ENCODE measurements at regions not wholly inside any gene's neighbourhood (a gene's known extent, or its start where the extent isn't known, plus 50 kb on each side); places are given as distances from the start of the nearest gene placed in this dataset.

DNA sequence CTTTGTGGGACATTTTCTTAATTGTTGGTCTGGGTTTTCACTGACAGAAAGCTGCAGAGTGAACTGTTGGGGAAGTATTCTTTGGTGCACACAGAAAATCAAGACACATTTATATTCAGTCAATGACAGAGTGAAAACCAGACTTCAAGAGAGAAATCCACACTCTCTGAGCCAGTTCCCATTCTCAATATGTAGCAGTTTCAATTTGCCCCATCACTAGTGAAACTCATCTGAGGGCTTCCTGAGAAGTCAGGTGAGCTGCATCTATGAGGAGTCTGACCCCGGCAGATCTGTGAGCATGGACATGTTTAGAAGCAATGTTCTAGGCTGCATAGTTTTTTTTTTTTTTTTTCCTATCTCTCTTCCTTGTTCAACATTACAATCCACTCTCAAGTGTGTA, 163.7 kb upstream of the AHR start:
- H3K36me3 ChIP-seq, result no peaks in the 10 kb centered on the region
- no peaks in the 10 kb centered on the region for H3K4me1 ChIP-seq
- H3K27me3 ChIP-seq, result no peaks in the 10 kb centered on the region
- no peak overlapping the region for H3K27ac ChIP-seq
- no peak for TF ChIP-seq POLR2A (IDR thresholded peaks at IDR 0.05)
- TF ChIP-seq, protein P1, sequence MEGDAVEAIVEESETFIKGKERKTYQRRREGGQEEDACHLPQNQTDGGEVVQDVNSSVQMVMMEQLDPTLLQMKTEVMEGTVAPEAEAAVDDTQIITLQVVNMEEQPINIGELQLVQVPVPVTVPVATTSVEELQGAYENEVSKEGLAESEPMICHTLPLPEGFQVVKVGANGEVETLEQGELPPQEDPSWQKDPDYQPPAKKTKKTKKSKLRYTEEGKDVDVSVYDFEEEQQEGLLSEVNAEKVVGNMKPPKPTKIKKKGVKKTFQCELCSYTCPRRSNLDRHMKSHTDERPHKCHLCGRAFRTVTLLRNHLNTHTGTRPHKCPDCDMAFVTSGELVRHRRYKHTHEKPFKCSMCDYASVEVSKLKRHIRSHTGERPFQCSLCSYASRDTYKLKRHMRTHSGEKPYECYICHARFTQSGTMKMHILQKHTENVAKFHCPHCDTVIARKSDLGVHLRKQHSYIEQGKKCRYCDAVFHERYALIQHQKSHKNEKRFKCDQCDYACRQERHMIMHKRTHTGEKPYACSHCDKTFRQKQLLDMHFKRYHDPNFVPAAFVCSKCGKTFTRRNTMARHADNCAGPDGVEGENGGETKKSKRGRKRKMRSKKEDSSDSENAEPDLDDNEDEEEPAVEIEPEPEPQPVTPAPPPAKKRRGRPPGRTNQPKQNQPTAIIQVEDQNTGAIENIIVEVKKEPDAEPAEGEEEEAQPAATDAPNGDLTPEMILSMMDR (IDR thresholded peaks at IDR 0.05), result no peak
- H3K4me3 ChIP-seq, result no peak overlapping the region
- intact Hi-C loops (cut with DNase I; ENCODE audit: low total_unique reads), result no loop called here
- no peak for DNase-seq
- H3K9me3 ChIP-seq, result no peaks in the 10 kb centered on the region

DNA sequence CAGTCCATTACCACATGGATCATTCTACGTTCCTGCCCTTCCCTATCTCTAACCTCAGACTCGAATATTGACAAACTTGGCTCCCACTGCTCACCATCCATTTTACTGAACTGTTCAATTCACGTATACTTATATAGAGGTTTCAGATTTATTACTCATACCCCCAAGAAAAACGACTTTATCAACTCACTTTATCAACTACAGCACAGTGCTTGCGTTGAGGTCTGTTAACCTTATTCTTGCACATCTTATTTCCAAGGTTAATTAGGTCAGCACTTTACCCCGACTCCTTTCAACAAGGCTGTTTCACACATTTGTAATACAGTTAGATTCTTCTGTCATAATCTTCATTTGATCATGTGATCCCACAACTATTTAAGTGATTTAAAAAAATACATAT, 162.3 kb upstream of the AHR start:
- no peaks in the 10 kb centered on the region for H3K9me3 ChIP-seq
- no peak for DNase-seq
- H3K27me3 ChIP-seq, result no peaks in the 10 kb centered on the region

DNA sequence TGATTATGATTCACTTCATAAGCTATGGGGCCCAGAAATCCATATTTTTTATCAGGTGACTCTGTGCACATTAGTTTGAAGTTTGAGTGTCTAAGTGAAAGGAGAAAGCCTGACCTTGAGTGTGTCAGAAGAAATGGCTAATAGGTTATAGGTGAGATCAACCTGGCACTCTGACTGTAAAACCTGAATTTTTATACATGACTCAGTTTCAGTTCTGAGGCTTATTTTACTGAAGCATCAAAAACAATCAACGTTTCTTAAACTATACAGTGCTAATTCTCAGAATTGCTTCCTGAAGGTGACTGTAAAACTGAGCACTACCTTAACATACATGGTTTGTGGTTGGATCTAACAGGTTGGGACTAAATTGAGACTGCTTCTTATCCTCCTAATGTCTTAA, 159.4 kb upstream of the AHR start:
- H3K9me3 ChIP-seq, result no peaks in the 10 kb centered on the region
- no peak for DNase-seq
- no peaks in the 10 kb centered on the region for H3K27me3 ChIP-seq
- H3K36me3 ChIP-seq, result no peaks in the 10 kb centered on the region
- no peaks in the 10 kb centered on the region for H3K4me1 ChIP-seq
- intact Hi-C loops (cut with DNase I; ENCODE audit: low total_unique reads), result no loop called here
- no peak overlapping the region for H3K4me3 ChIP-seq
- H3K27ac ChIP-seq, result no peak overlapping the region
- TF ChIP-seq, protein P1 (IDR thresholded peaks at IDR 0.05), result no peak
- TF ChIP-seq POLR2A (IDR thresholded peaks at IDR 0.05), result no peak

More for the DNA sequence above, 162.3 kb upstream of the AHR start:
- no peaks in the 10 kb centered on the region for H3K36me3 ChIP-seq
- no peak for TF ChIP-seq POLR2A (IDR thresholded peaks at IDR 0.05)
- TF ChIP-seq, protein P1 (IDR thresholded peaks at IDR 0.05), result no peak
- intact Hi-C loops (cut with DNase I; ENCODE audit: low total_unique reads), result no loop called here
- no peak overlapping the region for H3K27ac ChIP-seq
- H3K4me3 ChIP-seq, result no peak overlapping the region
- no peaks in the 10 kb centered on the region for H3K4me1 ChIP-seq

DNA sequence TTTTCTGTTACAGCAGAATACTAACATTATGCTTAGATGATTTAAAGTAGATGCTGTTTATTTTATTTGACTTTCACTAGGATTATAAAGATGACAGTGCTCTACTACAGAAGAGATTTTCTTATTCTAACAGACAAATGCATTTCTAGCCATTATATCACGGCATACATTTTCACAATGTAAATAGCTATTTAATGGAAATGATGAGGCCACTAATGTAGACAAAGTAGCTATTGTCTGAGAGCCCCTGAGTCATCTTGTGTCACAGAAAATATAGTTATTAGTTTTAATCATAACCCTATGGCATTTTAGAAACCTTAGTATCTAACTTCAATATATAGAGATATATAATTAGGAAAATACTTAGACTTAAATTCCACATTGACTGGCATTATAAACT, 158.0 kb upstream of the AHR start:
- H3K4me1 ChIP-seq, result no peaks in the 10 kb centered on the region

DNA sequence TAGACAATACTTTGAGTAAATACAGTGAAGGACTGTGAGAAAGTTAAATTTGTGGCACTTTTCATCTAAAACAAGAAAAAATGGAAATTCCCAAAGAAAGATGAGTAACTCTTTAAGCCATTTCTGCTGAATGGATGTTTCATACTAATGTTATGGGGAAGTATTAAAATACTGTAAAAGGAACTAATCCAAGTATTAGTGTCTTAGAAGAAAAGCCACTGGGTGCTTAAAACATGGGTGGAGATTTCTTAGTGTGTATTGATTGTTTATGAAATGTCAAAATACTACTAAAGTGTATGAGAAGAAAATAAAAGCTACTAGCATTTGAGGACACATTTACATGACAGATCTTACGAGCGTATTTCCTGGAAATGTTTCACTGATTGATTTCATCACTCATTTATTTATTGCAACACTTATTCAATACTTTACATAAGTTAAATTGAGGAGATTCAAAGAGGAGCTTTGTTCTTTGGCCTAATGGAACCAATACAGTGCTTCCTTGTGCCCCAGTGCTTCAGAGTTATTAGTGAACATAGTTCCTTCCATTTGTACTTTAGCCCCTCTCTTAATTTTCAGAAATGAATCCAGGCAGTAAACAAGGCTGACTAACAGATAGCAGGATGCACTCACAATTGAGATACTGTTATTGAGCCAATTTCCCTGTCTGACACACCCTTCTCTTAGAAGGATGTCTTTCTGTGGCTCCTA, 155.5 kb upstream of the AHR start:
- no peaks in the 10 kb centered on the region for H3K9me3 ChIP-seq
- no peaks in the 10 kb centered on the region for H3K27me3 ChIP-seq
- intact Hi-C loops (cut with DNase I; ENCODE audit: low total_unique reads), result no loop called here
- H3K4me1 ChIP-seq, result no peaks in the 10 kb centered on the region
- peak overlapping the region in 1 of 2 donors; percentile 27 for H3K4me3 ChIP-seq
- no peak for DNase-seq
- H3K36me3 ChIP-seq, result no peaks in the 10 kb centered on the region
- no peak for TF ChIP-seq POLR2A (IDR thresholded peaks at IDR 0.05)
- TF ChIP-seq, protein P1 (IDR thresholded peaks at IDR 0.05), result no peak
- no peak overlapping the region for H3K27ac ChIP-seq

More for the DNA sequence above, 158.0 kb upstream of the AHR start:
- H3K36me3 ChIP-seq, result no peaks in the 10 kb centered on the region
- H3K27me3 ChIP-seq, result no peaks in the 10 kb centered on the region
- no peak overlapping the region for H3K27ac ChIP-seq
- H3K9me3 ChIP-seq, result no peaks in the 10 kb centered on the region
- H3K4me3 ChIP-seq, result no peak overlapping the region
- no peak for TF ChIP-seq POLR2A (IDR thresholded peaks at IDR 0.05)
- TF ChIP-seq, protein P1 (IDR thresholded peaks at IDR 0.05), result no peak
- DNase-seq, result no peak
- intact Hi-C loops (cut with DNase I; ENCODE audit: low total_unique reads), result no loop called here

Measured in uterus (tissue), 3 donors.